HCT116 (cell line): ENCODE measurements at regions not wholly inside any gene's neighbourhood (a gene's known extent, or its start where the extent isn't known, plus 50 kb on each side); places are given as distances from the start of the nearest gene placed in this dataset.

Source experiments
- ATAC-seq: fragments of 200-7000 bp; cut with Tn5 transposase; 2 replicates; pipeline ENCODE4 v1.9.1; 2020; ENCODE audit warnings: mild to moderate bottlenecking, moderate library complexity
- BruUV-seq: library from RNA; stranded (reverse); fragments of 400-500 nt; replicated peaks from 2 replicates; lab custom pipeline; 2021; lab: Mats Ljungman, UMichigan
- CTCF ChIA-PET: fragments of 300-600 bp; sonication (Branson Sonifier 250); formaldehyde crosslinking; loops from one replicate; lab custom pipeline; 2021; ENCODE audit warnings: antibody characterized with exemption; lab: Charles Lee
- POLR2A ChIA-PET: fragments of 300-600, 350-600 bp; sonication (Branson Sonifier 250); formaldehyde crosslinking; loops from one replicate; lab custom pipeline; 2021; ENCODE audit warnings: antibody characterized with exemption; lab: Charles Lee
- RAD21 ChIA-PET, 2 experiments: fragments of 300-600 bp; sonication (Branson Sonifier 250); formaldehyde crosslinking; loops; one replicate each; lab custom pipeline; 2023; ENCODE audit warnings: low total read pairs in 2 of 2; ENCODE audit not compliant: uncharacterized antibody in 2 of 2, unreplicated experiment in 2 of 2, low non-redundant PET in 1 of 2; lab: Charles Lee
- DNase-seq: peaks from one replicate; pipeline ENCODE4 v3.0.0-alpha.2; 2010; ENCODE audit warnings: low read depth, low spot score
- H2AFZ ChIP-seq: fragments of 200-600 bp; shearing (Covaris generic), sonication (generic); 2 replicates; pipeline ENCODE4 v1.6.1; 2017; ENCODE audit warnings: low read depth, mixed run types, mixed read lengths, antibody characterized with exemption, low read length; ENCODE audit not compliant: poor library complexity, severe bottlenecking
- H3K27ac ChIP-seq: 2 replicates; pipeline ENCODE4 v1.5.1; 2012; ENCODE audit warnings: low read depth, low read length
- H3K27me3 ChIP-seq: fragments of 200-600 bp; sonication (generic); 2 replicates; pipeline ENCODE4 v1.6.1; 2016; ENCODE audit warnings: mixed run types, low read length, mixed read lengths; ENCODE audit not compliant: insufficient read depth
- H3K36me3 ChIP-seq, 2 experiments: fragments of 200-500 bp in 1 of 2; fragments of 200-600 bp in 1 of 2; sonication (Bioruptor generic) in 1 of 2; sonication (generic) in 1 of 2; 2 replicates each; pipeline versions ENCODE4 v1.5.1 to v1.6.1; 2014 to 2016; ENCODE audit warnings: low read length in 2 of 2, inconsistent platforms in 1 of 2, mixed read lengths in 1 of 2, mixed run types in 1 of 2; ENCODE audit not compliant: insufficient read depth in 2 of 2, control insufficient read depth in 1 of 2
- H3K4me1 ChIP-seq, 2 experiments: fragments of 200-600 bp in 1 of 2; sonication (generic) in 1 of 2; 2 replicates each; pipeline versions ENCODE4 v1.5.1 to v1.6.1; 2012 to 2017; ENCODE audit warnings: low read length in 2 of 2, inconsistent platforms in 1 of 2, mild to moderate bottlenecking in 1 of 2, mixed read lengths in 1 of 2, mixed run types in 1 of 2, moderate library complexity in 1 of 2; ENCODE audit not compliant: insufficient read depth in 2 of 2, control insufficient read depth in 1 of 2
- H3K4me2 ChIP-seq: fragments of 200-600 bp; sonication (generic); 2 replicates; pipeline ENCODE4 v1.6.1; 2017; ENCODE audit warnings: mixed run types, low read length, mixed read lengths
- H3K4me3 ChIP-seq, 2 experiments: fragments of 200-600 bp in 1 of 2; sonication (generic) in 1 of 2; replicated peaks in 1 of 2; 2 replicates each; pipeline ENCODE4 v1.5.1; 2011 to 2016; ENCODE audit warnings: low read length in 2 of 2, control low read depth in 1 of 2, low read depth in 1 of 2, mild to moderate bottlenecking in 1 of 2, mixed read lengths in 1 of 2, mixed run types in 1 of 2
- H3K79me2 ChIP-seq: fragments of 200-600 bp; sonication (generic); 2 replicates; pipeline ENCODE4 v1.6.1; 2017; ENCODE audit warnings: mild to moderate bottlenecking, mixed run types, low read length, moderate library complexity, mixed read lengths; ENCODE audit not compliant: insufficient read depth
- H3K9ac ChIP-seq: fragments of 200-600 bp; sonication (generic); 2 replicates; pipeline ENCODE4 v1.6.1; 2016; ENCODE audit warnings: low read length, mixed read lengths
- H3K9me2 ChIP-seq: fragments of 200-600 bp; sonication (generic), shearing (Covaris generic); 2 replicates; pipeline ENCODE4 v1.6.1; 2017; ENCODE audit warnings: mixed run types, mild to moderate bottlenecking, moderate library complexity; ENCODE audit not compliant: insufficient read depth
- H3K9me3 ChIP-seq, 2 experiments: fragments of 200-500 bp in 1 of 2; fragments of 200-600 bp in 1 of 2; sonication (Bioruptor generic) in 1 of 2; sonication (generic) in 1 of 2; 2 replicates each; pipeline ENCODE4 v1.6.1; 2014 to 2017; ENCODE audit warnings: low read length in 2 of 2, mixed read lengths in 2 of 2, inconsistent platforms in 1 of 2, low read depth in 1 of 2, mild to moderate bottlenecking in 1 of 2, mixed run types in 1 of 2, moderate library complexity in 1 of 2; ENCODE audit not compliant: control insufficient read depth in 1 of 2, insufficient read depth in 1 of 2
- H4K20me1 ChIP-seq: fragments of 200-600 bp; sonication (generic), shearing (Covaris generic); 2 replicates; pipeline ENCODE4 v1.6.1; 2017; ENCODE audit warnings: mixed run types, mild to moderate bottlenecking, moderate library complexity; ENCODE audit not compliant: insufficient read depth
- ATF3 ChIP-seq: IDR thresholded peaks from 2 replicates; pipeline ENCODE4 v1.6.1; 2012
- EGR1 ChIP-seq: IDR thresholded peaks from 2 replicates; pipeline ENCODE4 v1.6.1; 2012; ENCODE audit warnings: low read depth
- EZH2 ChIP-seq: fragments of 200-600 bp; sonication (generic); IDR thresholded peaks from 2 replicates; pipeline ENCODE4 v1.6.1; 2017; ENCODE audit warnings: antibody characterized with exemption, mixed run types
- EZH2phosphoT487 ChIP-seq: fragments of 200-600 bp; IDR thresholded peaks from 2 replicates; pipeline ENCODE4 v1.6.1; 2018; ENCODE audit warnings: antibody characterized with exemption, borderline replicate concordance
- MAX ChIP-seq: IDR thresholded peaks from 2 replicates; pipeline ENCODE4 v1.6.1; 2012
- POLR2A ChIP-seq: IDR thresholded peaks from 2 replicates; pipeline ENCODE4 v1.7.0; 2011; ENCODE audit warnings: borderline replicate concordance; ENCODE audit not compliant: insufficient read depth, insufficient read length; ENCODE audit errors: extremely low read depth
- RAD21 ChIP-seq: IDR thresholded peaks from 2 replicates; pipeline ENCODE4 v1.6.1; 2012; ENCODE audit warnings: low read depth, mild to moderate bottlenecking
- SRF ChIP-seq: IDR thresholded peaks from 2 replicates; pipeline ENCODE4 v1.6.1; 2012; ENCODE audit warnings: low read depth
- TCF7L2 ChIP-seq: IDR thresholded peaks from 2 replicates; pipeline ENCODE4 v1.7.0; 2011; ENCODE audit warnings: borderline replicate concordance, inconsistent platforms; ENCODE audit not compliant: insufficient read depth, insufficient read length; ENCODE audit errors: extremely low read depth
- YY1 ChIP-seq: IDR thresholded peaks from 2 replicates; pipeline ENCODE4 v1.6.1; 2011; ENCODE audit warnings: low read length, low read depth, moderate library complexity, mild to moderate bottlenecking; ENCODE audit not compliant: insufficient replicate concordance; ENCODE audit errors: extremely low read depth
- ZNF274 ChIP-seq: fragments of 200-500 bp; sonication (Bioruptor generic); IDR thresholded peaks from 2 replicates; pipeline ENCODE4 v1.6.1; 2014; ENCODE audit warnings: mild to moderate bottlenecking, low read depth, low read length, inconsistent platforms
- intact Hi-C: fragments of 100-400 bp; cut with micrococcal nuclease; formaldehyde crosslinking; loops from 2 replicates; pipeline ENCODE4 v1.10.0; 2022
- TF ChIP-seq, protein P1 (sequence below): IDR thresholded peaks from 2 replicates; pipeline ENCODE4 v1.6.1; 2012; ENCODE audit warnings: low read depth
- TF ChIP-seq, protein P2 (sequence below): IDR thresholded peaks from 2 replicates; pipeline ENCODE4 v1.6.1; 2011; ENCODE audit warnings: mild to moderate bottlenecking, low read length, moderate library complexity; ENCODE audit not compliant: insufficient replicate concordance; ENCODE audit errors: extremely low read depth

DNA sequence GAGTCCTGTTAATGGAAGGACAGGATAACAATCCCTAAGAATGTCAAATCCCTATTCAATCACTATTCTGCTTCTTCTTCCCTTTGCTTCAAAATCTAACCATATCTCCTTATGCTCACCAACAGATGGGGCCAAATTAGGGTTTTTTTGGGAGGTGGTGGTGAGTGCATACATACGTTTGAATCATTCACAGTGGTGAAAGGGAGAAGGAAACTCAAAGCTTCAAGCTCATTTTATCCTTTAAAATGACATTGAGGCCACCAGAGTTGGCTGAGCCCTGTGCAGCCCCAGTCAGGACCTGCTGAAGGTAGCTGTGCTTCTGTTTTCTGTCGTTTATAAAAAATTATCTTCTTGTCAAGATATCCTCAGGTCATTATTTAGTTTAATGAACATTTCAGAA, 607.5 kb upstream of the AGTR1 start:
- Histone ChIP-seq H3K79me2 (no peaks in the 10 kb centered on the region), H3K4me1 (no peaks in the 10 kb centered on the region), H3K27ac (no peak overlapping the region), H3K4me3 (no peak overlapping the region), H3K27me3 (no peaks in the 10 kb centered on the region), H3K4me2 (no peak overlapping the region), H3K9me2 (no peaks in the 10 kb centered on the region), H2AFZ (no peak overlapping the region), H3K36me3 (no peaks in the 10 kb centered on the region)
- no peak for DNase-seq
- no peak for ATAC-seq
- RAD21 ChIA-PET: no interaction called here
- BruUV-seq: no TSS peak
- intact Hi-C loops: no loop called here
- CTCF ChIA-PET: no interaction called here
- POLR2A ChIA-PET: no interaction called here
- TF ChIP-seq MAX (no peak), ZNF274 (no peak), ATF3 (no peak), EGR1 (no peak), TCF7L2 (no peak), EZH2 (no peak), SRF (no peak), YY1 (no peak), POLR2A (no peak), EZH2phosphoT487 (no peak), RAD21 (no peak)
- TF ChIP-seq, protein P1, sequence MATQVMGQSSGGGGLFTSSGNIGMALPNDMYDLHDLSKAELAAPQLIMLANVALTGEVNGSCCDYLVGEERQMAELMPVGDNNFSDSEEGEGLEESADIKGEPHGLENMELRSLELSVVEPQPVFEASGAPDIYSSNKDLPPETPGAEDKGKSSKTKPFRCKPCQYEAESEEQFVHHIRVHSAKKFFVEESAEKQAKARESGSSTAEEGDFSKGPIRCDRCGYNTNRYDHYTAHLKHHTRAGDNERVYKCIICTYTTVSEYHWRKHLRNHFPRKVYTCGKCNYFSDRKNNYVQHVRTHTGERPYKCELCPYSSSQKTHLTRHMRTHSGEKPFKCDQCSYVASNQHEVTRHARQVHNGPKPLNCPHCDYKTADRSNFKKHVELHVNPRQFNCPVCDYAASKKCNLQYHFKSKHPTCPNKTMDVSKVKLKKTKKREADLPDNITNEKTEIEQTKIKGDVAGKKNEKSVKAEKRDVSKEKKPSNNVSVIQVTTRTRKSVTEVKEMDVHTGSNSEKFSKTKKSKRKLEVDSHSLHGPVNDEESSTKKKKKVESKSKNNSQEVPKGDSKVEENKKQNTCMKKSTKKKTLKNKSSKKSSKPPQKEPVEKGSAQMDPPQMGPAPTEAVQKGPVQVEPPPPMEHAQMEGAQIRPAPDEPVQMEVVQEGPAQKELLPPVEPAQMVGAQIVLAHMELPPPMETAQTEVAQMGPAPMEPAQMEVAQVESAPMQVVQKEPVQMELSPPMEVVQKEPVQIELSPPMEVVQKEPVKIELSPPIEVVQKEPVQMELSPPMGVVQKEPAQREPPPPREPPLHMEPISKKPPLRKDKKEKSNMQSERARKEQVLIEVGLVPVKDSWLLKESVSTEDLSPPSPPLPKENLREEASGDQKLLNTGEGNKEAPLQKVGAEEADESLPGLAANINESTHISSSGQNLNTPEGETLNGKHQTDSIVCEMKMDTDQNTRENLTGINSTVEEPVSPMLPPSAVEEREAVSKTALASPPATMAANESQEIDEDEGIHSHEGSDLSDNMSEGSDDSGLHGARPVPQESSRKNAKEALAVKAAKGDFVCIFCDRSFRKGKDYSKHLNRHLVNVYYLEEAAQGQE: no peak
- TF ChIP-seq, protein P2, sequence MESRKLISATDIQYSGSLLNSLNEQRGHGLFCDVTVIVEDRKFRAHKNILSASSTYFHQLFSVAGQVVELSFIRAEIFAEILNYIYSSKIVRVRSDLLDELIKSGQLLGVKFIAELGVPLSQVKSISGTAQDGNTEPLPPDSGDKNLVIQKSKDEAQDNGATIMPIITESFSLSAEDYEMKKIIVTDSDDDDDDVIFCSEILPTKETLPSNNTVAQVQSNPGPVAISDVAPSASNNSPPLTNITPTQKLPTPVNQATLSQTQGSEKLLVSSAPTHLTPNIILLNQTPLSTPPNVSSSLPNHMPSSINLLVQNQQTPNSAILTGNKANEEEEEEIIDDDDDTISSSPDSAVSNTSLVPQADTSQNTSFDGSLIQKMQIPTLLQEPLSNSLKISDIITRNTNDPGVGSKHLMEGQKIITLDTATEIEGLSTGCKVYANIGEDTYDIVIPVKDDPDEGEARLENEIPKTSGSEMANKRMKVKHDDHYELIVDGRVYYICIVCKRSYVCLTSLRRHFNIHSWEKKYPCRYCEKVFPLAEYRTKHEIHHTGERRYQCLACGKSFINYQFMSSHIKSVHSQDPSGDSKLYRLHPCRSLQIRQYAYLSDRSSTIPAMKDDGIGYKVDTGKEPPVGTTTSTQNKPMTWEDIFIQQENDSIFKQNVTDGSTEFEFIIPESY: no peak
- TF ChIP-seq, all 23 proteins: peak for 0
- H3K9ac ChIP-seq: no peak overlapping the region
- no peaks in the 10 kb centered on the region for H3K9me3 ChIP-seq
- no peaks in the 10 kb centered on the region for H4K20me1 ChIP-seq
